Gastrocnemius medialis (tissue), 4 donors: ENCODE measurements at regions not wholly inside any gene's neighbourhood (a gene's known extent, or its start where the extent isn't known, plus 50 kb on each side); places are given as distances from the start of the nearest gene placed in this dataset.

ENCODE experiments used
- ATAC-seq, 2 donors: fragments of 150-250 bp; one replicate each; pipeline ENCODE4 v1.9.1; 2016
- DNase-seq, 2 donors: peaks; one replicate each; pipeline ENCODE4 v3.0.0-alpha.2; 2019
- H3K27ac ChIP-seq, 4 donors: fragments of 200-600 bp; sonication (generic); 1 replicate in 1 of 4; 2 replicates in 3 of 4; pipeline ENCODE4 v1.5.1; 2016 to 2018; ENCODE audit warnings: mild to moderate bottlenecking in 2 of 4, moderate library complexity in 1 of 4
- H3K27me3 ChIP-seq, 3 donors: fragments of 200-600 bp; sonication (generic) in 2 of 3; 1 replicate in 1 of 3; 2 replicates in 2 of 3; pipeline versions ENCODE4 v1.5.1 to v1.6.0; 2016 to 2019; ENCODE audit warnings: mild to moderate bottlenecking in 1 of 3, moderate library complexity in 1 of 3
- H3K36me3 ChIP-seq, 2 donors: fragments of 200-600 bp; sonication (generic) in 1 of 2; one replicate each; pipeline ENCODE4 v1.5.1; 2017 to 2018
- H3K4me1 ChIP-seq, 2 donors: fragments of 200-600 bp; sonication (generic) in 1 of 2; one replicate each; pipeline ENCODE4 v1.5.1; 2016 to 2017; ENCODE audit warnings: mild to moderate bottlenecking in 2 of 2
- H3K4me3 ChIP-seq, 4 donors: fragments of 200-600 bp; sonication (generic) in 3 of 4; 1 replicate in 1 of 4; 2 replicates in 3 of 4; pipeline ENCODE4 v1.5.1; 2016 to 2019; ENCODE audit warnings: mild to moderate bottlenecking in 2 of 4
- H3K9me3 ChIP-seq, 3 donors: fragments of 200-600 bp; sonication (generic) in 2 of 3; 1 replicate in 1 of 3; 2 replicates in 2 of 3; pipeline ENCODE4 v1.5.1; 2016 to 2019
- POLR2A ChIP-seq, 2 donors: fragments of 450-650 bp; IDR thresholded peaks; one replicate each; pipeline ENCODE4 v1.6.1; 2017; ENCODE audit warnings: antibody characterized with exemption in 2 of 2, mild to moderate bottlenecking in 2 of 2, moderate library complexity in 2 of 2
- in situ Hi-C, 4 donors: fragments of 200-750 bp; cut with MboI; loops; one replicate each; pipeline versions ENCODE4 v1.15.0 to v1.8.0; 2017; ENCODE audit warnings: low sequenced_read_pairs in 4 of 4
- intact Hi-C: fragments of 100-400 bp; cut with DNase I; formaldehyde crosslinking; loops from one replicate; pipeline ENCODE4 v1.15.1; 2023; ENCODE audit warnings: low total_unique reads
- TF ChIP-seq, protein P1 (sequence below), 5 experiments: fragments of 450-650 bp in 3 of 5; fragments of 200-600 bp in 2 of 5; sonication (generic) in 2 of 5; IDR thresholded peaks in 4 of 5; conservative IDR thresholded peaks in 1 of 5; 1 replicate in 4 of 5; 2 replicates in 1 of 5; pipeline ENCODE4 v1.5.1; 2016 to 2019; ENCODE audit warnings: antibody characterized with exemption in 5 of 5, mild to moderate bottlenecking in 3 of 5, moderate library complexity in 3 of 5

DNA sequence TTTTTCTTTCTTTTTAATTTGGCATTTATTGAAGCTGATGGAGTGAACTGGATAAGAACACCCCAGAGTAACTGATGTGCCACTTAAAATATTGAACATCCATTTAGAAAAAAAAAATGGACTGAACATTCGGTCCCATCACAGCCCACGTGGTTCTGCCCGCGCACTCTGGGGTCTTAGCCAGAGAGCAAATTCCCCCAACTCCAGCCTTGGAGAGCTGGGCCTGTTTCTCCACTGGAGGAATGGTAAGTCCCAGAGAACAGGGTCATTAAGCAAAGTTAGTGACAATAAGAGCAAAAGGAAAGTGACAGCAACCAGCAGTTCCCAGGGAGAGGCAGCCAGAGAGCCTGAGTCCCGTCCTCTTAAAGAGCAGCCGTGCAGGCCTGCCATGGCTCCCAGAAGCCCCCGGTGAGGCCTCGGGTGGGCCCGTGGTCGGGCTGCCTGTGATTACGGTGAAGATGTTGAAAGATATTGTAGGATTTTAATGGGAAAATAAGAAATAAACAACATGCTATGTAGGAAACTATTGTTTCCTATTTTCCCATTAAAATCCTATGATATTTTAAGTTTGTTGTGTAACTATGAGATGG, 487.9 kb upstream of the MKI67 start:
- ATAC-seq (no peak), DNase-seq (no peak)
- Histone ChIP-seq H3K4me3 (no peak overlapping the region), H3K27me3 (peaks cover 0 to 3% (median 0%) of the 10 kb centered on the region in 3 donors), H3K4me1 (no peaks in the 10 kb centered on the region), H3K27ac (no peak overlapping the region), H3K36me3 (no peaks in the 10 kb centered on the region), H3K9me3 (no peaks in the 10 kb centered on the region)
- in situ Hi-C loops: no loop called here
- intact Hi-C loops: no loop called here
- TF ChIP-seq, protein P1, sequence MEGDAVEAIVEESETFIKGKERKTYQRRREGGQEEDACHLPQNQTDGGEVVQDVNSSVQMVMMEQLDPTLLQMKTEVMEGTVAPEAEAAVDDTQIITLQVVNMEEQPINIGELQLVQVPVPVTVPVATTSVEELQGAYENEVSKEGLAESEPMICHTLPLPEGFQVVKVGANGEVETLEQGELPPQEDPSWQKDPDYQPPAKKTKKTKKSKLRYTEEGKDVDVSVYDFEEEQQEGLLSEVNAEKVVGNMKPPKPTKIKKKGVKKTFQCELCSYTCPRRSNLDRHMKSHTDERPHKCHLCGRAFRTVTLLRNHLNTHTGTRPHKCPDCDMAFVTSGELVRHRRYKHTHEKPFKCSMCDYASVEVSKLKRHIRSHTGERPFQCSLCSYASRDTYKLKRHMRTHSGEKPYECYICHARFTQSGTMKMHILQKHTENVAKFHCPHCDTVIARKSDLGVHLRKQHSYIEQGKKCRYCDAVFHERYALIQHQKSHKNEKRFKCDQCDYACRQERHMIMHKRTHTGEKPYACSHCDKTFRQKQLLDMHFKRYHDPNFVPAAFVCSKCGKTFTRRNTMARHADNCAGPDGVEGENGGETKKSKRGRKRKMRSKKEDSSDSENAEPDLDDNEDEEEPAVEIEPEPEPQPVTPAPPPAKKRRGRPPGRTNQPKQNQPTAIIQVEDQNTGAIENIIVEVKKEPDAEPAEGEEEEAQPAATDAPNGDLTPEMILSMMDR (IDR thresholded peaks at IDR 0.05 in 4 of 5, conservative IDR thresholded peaks at IDR 0.05 in 1 of 5): no peak
- no peak for TF ChIP-seq POLR2A (IDR thresholded peaks at IDR 0.05)

DNA sequence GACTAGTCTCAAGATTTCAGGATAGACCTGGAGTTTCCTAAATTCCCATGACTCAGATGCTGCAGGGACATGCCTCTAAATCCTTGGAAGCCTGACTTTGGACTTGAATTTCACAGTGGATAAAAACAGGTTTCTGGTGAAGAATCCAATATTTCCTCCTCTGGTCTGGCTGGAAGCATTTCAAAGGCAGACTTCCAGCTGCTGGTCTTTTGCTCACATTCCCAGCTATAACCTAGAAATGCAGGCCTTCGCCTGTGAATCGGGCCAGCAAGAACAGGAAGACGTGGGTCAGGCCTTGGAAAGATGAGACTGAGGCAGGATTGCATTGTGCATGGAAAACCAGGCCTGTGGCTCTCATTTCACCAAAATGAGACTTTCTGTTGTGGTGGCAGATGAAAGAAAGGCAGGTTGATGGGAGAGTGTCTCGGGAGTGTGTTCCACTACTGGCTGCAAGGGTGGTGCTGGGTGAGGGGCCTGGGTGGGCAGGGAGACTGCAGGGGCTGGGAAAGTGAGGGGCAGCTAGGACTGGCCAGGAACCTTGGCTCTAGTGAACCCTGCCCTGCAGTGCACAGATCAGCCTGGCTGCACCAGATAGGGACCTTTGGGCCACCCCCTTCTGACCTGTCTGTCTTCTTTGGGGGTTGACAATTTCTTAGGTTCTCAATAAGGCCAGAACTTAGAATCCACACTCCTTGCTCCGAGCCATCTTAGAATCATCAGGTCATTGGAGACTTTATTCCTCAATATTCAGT, 488.8 kb upstream of the MKI67 start:
- Histone ChIP-seq H3K4me1 (no peaks in the 10 kb centered on the region), H3K9me3 (no peaks in the 10 kb centered on the region), H3K36me3 (no peaks in the 10 kb centered on the region), H3K27me3 (peaks cover 0 to 3% (median 0%) of the 10 kb centered on the region in 3 donors), H3K4me3 (no peak overlapping the region), H3K27ac (no peak overlapping the region)
- in situ Hi-C loops (no loop called here), intact Hi-C loops (no loop called here)
- no peak for ATAC-seq
- TF ChIP-seq, protein P1 (IDR thresholded peaks at IDR 0.05 in 4 of 5, conservative IDR thresholded peaks at IDR 0.05 in 1 of 5): no peak
- no peak for TF ChIP-seq POLR2A (IDR thresholded peaks at IDR 0.05)
- DNase-seq: no peak

DNA sequence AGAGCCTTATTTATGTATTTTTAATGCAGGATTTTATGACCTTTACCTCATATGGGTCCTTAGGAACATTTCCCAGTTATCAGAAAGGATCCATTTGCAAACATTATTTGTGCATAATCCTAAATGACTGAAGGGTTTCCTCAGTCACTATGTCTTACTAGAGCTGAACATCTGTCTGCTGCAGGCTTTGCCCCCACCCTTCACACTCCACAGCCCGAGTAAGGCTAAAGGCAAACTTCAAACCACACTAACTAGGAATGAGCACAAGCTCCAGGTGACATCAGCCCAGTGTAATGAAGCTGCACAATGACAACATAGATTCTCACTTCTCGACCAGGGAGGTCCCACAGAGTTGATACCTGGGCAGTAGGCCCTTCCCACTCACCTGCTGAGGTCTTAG, 491.3 kb upstream of the MKI67 start:
- Histone ChIP-seq H3K36me3 (no peaks in the 10 kb centered on the region), H3K4me3 (no peak overlapping the region), H3K4me1 (no peaks in the 10 kb centered on the region), H3K27me3 (peaks cover 0 to 3% (median 0%) of the 10 kb centered on the region in 3 donors), H3K27ac (no peak overlapping the region), H3K9me3 (no peaks in the 10 kb centered on the region)
- in situ Hi-C loops (no loop called here), intact Hi-C loops (no loop called here)
- TF ChIP-seq, protein P1 (IDR thresholded peaks at IDR 0.05 in 4 of 5, conservative IDR thresholded peaks at IDR 0.05 in 1 of 5): no peak
- no peak for TF ChIP-seq POLR2A (IDR thresholded peaks at IDR 0.05)
- DNase-seq (no peak), ATAC-seq (no peak)

- no peak for ATAC-seq
- no peaks in the 10 kb centered on the region for H3K9me3 ChIP-seq
- no peak for TF ChIP-seq POLR2A (IDR thresholded peaks at IDR 0.05)
- TF ChIP-seq, protein P1 (IDR thresholded peaks at IDR 0.05 in 4 of 5, conservative IDR thresholded peaks at IDR 0.05 in 1 of 5): no peak
- no peak for DNase-seq
- H3K27me3 ChIP-seq: peaks cover 0 to 3% (median 0%) of the 10 kb centered on the region in 3 donors
- no peaks in the 10 kb centered on the region for H3K36me3 ChIP-seq
- H3K27ac ChIP-seq: no peak overlapping the region
- in situ Hi-C loops: no loop called here
- H3K4me1 ChIP-seq: no peaks in the 10 kb centered on the region
- intact Hi-C loops: no loop called here
- no peak overlapping the region for H3K4me3 ChIP-seq
These were observed 496.5 kb upstream of the MKI67 start for GRCh38 chr10:128622706-128623105.
